Breast epithelium (tissue), 4 donors: ENCODE measurements at regions not wholly inside any gene's neighbourhood (a gene's known extent, or its start where the extent isn't known, plus 50 kb on each side); places are given as distances from the start of the nearest gene placed in this dataset.

Experiments used
- DNase-seq, 2 donors: peaks; one replicate each; pipeline ENCODE4 v3.0.0-alpha.2; 2019; ENCODE audit warnings: low spot score in 2 of 2
- H3K27ac ChIP-seq, 2 donors: fragments of 200-600 bp; sonication (generic) in 1 of 2; one replicate each; pipeline ENCODE4 v1.5.1; 2016 to 2019; ENCODE audit warnings: mild to moderate bottlenecking in 1 of 2
- H3K27me3 ChIP-seq, 2 donors: fragments of 200-600 bp; sonication (generic) in 1 of 2; one replicate each; pipeline versions ENCODE4 v1.5.1 to v1.6.0; 2017 to 2019; ENCODE audit warnings: control low read depth in 1 of 2, mild to moderate bottlenecking in 1 of 2
- H3K36me3 ChIP-seq: fragments of 200-600 bp; one replicate; pipeline ENCODE4 v1.5.1; 2019
- H3K4me1 ChIP-seq, 2 donors: fragments of 200-600 bp; sonication (generic); one replicate each; pipeline ENCODE4 v1.5.1; 2016 to 2019; ENCODE audit warnings: control low read depth in 1 of 2
- H3K4me3 ChIP-seq, 3 donors: fragments of 200-600 bp; sonication (generic); 1 replicate in 2 of 3; 2 replicates in 1 of 3; pipeline ENCODE4 v1.5.1; 2016 to 2019; ENCODE audit warnings: mild to moderate bottlenecking in 3 of 3, moderate library complexity in 2 of 3
- H3K9me3 ChIP-seq, 2 donors: fragments of 200-600 bp; sonication (generic) in 1 of 2; one replicate each; pipeline ENCODE4 v1.5.1; 2016 to 2019; ENCODE audit warnings: control low read depth in 1 of 2
- POLR2A ChIP-seq: fragments of 450-650 bp; IDR thresholded peaks from one replicate; pipeline ENCODE4 v1.6.1; 2016; ENCODE audit warnings: antibody characterized with exemption, mild to moderate bottlenecking, moderate library complexity
- POLR2AphosphoS5 ChIP-seq, 3 donors: sonication (generic); formaldehyde crosslinking; IDR thresholded peaks; one replicate each; pipeline ENCODE4 v1.6.1; 2017; ENCODE audit warnings: antibody characterized with exemption in 3 of 3
- intact Hi-C: fragments of 100-400 bp; cut with DNase I; formaldehyde crosslinking; loops from one replicate; pipeline ENCODE4 v1.15.1; 2023; ENCODE audit warnings: low total_unique reads
- TF ChIP-seq, protein P1 (sequence below), 3 donors: fragments of 450-650 bp; IDR thresholded peaks; one replicate each; pipeline ENCODE4 v1.5.1; 2016 to 2017; ENCODE audit warnings: antibody characterized with exemption in 3 of 3, mild to moderate bottlenecking in 3 of 3, moderate library complexity in 3 of 3

DNA sequence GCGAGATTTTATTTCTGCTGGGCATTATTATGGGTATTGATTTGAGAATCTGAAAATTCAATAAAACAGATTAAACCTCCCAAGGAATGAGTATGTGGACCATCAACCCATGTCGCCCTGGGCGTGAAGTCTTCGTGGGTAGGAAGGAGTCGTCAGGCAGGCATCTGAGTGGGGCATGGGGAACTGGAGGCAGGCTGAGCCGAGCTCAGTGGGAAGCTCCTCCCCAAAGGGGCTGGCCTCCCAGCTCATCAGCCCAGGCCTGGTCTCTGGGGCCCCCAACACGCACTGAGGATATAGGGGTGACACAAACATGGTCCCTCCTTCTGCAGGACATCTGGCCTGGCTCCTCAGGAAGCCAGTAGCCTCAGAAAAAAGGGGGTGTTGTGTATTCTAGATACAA lies 265.2 kb downstream of the TFCP2L1 start:
- H3K27me3 ChIP-seq: no peaks in the 10 kb centered on the region
- TF ChIP-seq POLR2A (no peak), POLR2AphosphoS5 (IDR thresholded peaks at IDR 0.05) (no peak)
- TF ChIP-seq, protein P1, sequence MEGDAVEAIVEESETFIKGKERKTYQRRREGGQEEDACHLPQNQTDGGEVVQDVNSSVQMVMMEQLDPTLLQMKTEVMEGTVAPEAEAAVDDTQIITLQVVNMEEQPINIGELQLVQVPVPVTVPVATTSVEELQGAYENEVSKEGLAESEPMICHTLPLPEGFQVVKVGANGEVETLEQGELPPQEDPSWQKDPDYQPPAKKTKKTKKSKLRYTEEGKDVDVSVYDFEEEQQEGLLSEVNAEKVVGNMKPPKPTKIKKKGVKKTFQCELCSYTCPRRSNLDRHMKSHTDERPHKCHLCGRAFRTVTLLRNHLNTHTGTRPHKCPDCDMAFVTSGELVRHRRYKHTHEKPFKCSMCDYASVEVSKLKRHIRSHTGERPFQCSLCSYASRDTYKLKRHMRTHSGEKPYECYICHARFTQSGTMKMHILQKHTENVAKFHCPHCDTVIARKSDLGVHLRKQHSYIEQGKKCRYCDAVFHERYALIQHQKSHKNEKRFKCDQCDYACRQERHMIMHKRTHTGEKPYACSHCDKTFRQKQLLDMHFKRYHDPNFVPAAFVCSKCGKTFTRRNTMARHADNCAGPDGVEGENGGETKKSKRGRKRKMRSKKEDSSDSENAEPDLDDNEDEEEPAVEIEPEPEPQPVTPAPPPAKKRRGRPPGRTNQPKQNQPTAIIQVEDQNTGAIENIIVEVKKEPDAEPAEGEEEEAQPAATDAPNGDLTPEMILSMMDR (IDR thresholded peaks at IDR 0.05): no peak
- no peak overlapping the region for H3K27ac ChIP-seq
- H3K9me3 ChIP-seq: peaks cover 0 to 4% of the 10 kb centered on the region in 2 donors
- no peak overlapping the region for H3K4me3 ChIP-seq
- DNase-seq: no peak
- H3K36me3 ChIP-seq: no peaks in the 10 kb centered on the region
- no peaks in the 10 kb centered on the region for H3K4me1 ChIP-seq
- intact Hi-C loops: no loop called here

DNA sequence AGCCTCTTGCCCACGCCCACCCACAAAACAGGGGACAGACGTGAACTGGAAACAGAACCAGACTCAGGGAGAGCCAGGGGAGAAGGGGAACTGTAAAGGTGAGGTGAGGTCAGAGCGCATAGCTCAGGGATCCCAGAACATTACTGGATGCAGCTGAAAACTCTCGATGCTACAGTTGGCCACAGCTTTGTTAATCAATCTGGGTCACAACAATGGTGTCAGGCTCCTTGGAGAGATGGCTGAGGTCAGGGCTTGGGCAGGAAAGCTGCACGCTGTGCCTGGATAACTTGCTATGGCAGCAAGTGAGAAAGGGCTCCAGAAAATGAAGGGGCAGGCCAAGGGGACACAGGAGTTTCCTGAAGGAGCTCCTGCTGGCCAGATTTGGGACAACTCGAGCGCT lies 263.3 kb downstream of the TFCP2L1 start:
- no peak for DNase-seq
- H3K4me3 ChIP-seq: no peak overlapping the region
- no peaks in the 10 kb centered on the region for H3K27me3 ChIP-seq
- peaks cover 0 to 4% of the 10 kb centered on the region in 2 donors for H3K9me3 ChIP-seq
- no peaks in the 10 kb centered on the region for H3K36me3 ChIP-seq
- TF ChIP-seq POLR2A (no peak), POLR2AphosphoS5 (IDR thresholded peaks at IDR 0.05) (no peak)
- TF ChIP-seq, protein P1 (IDR thresholded peaks at IDR 0.05): no peak
- no peaks in the 10 kb centered on the region for H3K4me1 ChIP-seq
- intact Hi-C loops: no loop called here
- no peak overlapping the region for H3K27ac ChIP-seq

DNA sequence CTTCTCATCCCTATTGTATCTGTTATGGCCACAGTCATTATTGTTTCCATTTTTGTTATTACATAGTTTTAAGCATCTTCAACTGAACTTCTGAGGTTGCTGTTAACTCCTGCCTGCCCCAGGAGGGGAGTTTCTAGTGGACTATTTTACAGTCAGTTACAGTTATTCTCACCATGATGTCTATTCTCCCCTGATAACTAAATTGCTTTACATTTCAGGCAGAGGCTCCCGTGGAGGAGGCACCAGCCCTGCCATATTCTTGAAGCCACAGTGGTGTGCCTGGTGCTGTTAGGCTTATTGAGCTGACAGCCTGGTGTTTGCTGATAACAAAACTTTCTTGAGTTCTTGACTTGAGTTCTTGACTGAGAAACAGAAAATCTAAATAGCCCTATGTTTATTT lies 256.4 kb downstream of the TFCP2L1 start:
- Histone ChIP-seq H3K36me3 (no peaks in the 10 kb centered on the region), H3K9me3 (peaks cover 0 to 4% of the 10 kb centered on the region in 2 donors), H3K4me1 (no peaks in the 10 kb centered on the region), H3K27ac (no peak overlapping the region), H3K4me3 (no peak overlapping the region), H3K27me3 (peaks cover 0 to 12% of the 10 kb centered on the region in 2 donors)
- TF ChIP-seq, protein P1 (IDR thresholded peaks at IDR 0.05): no peak
- TF ChIP-seq POLR2AphosphoS5 (IDR thresholded peaks at IDR 0.05): no peak
- no peak for TF ChIP-seq POLR2A
- intact Hi-C loops: no loop called here
- DNase-seq: no peak

DNA sequence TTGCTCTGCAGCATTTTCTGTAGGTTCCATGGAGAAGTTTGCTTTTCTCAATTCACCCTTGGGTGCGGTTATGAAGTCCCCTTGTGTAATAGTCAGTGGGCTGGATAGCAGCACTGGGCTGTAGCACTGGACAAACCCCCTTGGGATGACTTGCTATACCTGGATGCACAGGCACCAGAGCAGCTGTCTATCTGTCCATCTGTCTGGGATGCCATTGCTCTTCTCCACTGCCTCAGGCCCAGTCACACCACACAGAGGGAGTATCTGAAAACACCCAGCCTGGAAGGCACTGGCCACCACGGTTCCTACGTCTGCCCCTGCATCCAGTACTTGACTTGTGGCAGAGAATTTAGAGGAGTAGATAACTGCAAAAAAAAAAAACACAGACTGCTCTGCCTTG lies 254.5 kb downstream of the TFCP2L1 start:
- Histone ChIP-seq H3K4me1 (no peaks in the 10 kb centered on the region), H3K4me3 (no peak overlapping the region), H3K27ac (no peak overlapping the region), H3K27me3 (peaks cover 0 to 13% of the 10 kb centered on the region in 2 donors), H3K9me3 (no peaks in the 10 kb centered on the region), H3K36me3 (no peaks in the 10 kb centered on the region)
- intact Hi-C loops: no loop called here
- TF ChIP-seq POLR2AphosphoS5 (IDR thresholded peaks at IDR 0.05) (no peak), POLR2A (no peak)
- TF ChIP-seq, protein P1 (IDR thresholded peaks at IDR 0.05): no peak
- no peak for DNase-seq

DNA sequence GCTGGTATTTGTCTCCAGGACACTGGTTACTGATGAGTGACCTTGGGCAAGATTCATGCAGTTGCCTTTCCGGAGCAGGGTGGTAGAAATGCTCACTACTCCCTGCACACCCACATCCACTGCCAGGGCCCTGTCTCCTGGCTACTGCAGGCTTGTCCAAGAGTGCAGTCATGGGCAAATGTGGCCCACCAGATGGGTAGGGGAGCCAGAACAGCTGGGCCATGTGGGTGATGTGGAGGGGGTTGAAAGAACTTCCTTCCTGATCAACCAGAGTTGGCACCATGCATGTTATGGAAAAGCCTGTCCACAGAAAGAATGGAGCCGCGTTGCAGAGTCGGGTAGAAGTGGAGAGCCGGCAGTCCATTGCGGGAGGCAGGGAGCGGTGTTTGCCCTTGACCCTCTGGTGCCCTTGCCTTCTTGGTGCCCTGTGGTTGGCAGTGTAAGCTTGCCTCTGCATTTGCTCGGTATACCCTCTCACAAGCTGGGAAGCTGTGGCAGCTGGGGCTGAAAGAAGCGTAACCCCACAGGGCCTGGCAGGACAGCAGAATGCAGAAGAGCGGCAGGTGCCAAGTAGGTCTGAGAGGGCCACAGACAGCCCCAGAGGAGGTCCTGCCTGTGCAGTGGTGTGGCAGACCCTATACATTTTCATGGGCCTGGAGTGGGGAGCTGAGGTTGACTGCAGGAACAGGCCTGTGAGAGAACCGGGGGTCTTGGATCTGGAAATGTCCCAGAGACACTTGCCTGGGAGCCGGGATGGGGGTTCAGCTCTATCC lies 253.2 kb downstream of the TFCP2L1 start:
- Histone ChIP-seq H3K36me3 (no peaks in the 10 kb centered on the region), H3K27me3 (peaks cover 0 to 13% of the 10 kb centered on the region in 2 donors), H3K27ac (no peak overlapping the region), H3K4me3 (no peak overlapping the region), H3K4me1 (no peaks in the 10 kb centered on the region), H3K9me3 (no peaks in the 10 kb centered on the region)
- intact Hi-C loops: no loop called here
- TF ChIP-seq POLR2A (no peak), POLR2AphosphoS5 (IDR thresholded peaks at IDR 0.05) (no peak)
- TF ChIP-seq, protein P1 (IDR thresholded peaks at IDR 0.05): no peak
- DNase-seq: no peak
